H1 (cell line): ENCODE measurements at regions not wholly inside any gene's neighbourhood (a gene's known extent, or its start where the extent isn't known, plus 50 kb on each side); places are given as distances from the start of the nearest gene placed in this dataset.

Source experiments
- CTCF ChIA-PET: fragments of 300-600 bp; sonication (Branson Sonifier 250); formaldehyde crosslinking; loops from one replicate; lab custom pipeline; 2021; ENCODE audit not compliant: partially characterized antibody; lab: Charles Lee
- POLR2A ChIA-PET: fragments of 300-600 bp; sonication (Branson Sonifier 250); formaldehyde crosslinking; loops from one replicate; lab custom pipeline; 2021; ENCODE audit warnings: inconsistent platforms; ENCODE audit not compliant: partially characterized antibody; lab: Charles Lee
- DNase-seq, 2 experiments: peaks; one replicate each; pipeline versions ENCODE4 v3.0.0 to v3.0.0-alpha.2; 2010 to 2022; ENCODE audit warnings: low spot score in 2 of 2, low read depth in 1 of 2, mixed read lengths in 1 of 2
- FAIRE-seq: peaks from 2 replicates; lab custom pipeline; 2011; peaks lifted over from hg19 to GRCh38; lab: Jason Lieb, UNC
- H2AFZ ChIP-seq: 2 replicates; pipeline ENCODE4 v1.8.1; 2012; ENCODE audit warnings: low read length, inconsistent platforms
- H2AK5ac ChIP-seq: 2 replicates; pipeline ENCODE4 v1.6.1; 2013; ENCODE audit warnings: low read depth, low read length
- H2BK120ac ChIP-seq: replicated peaks from 2 replicates; pipeline ENCODE3; 2013; ENCODE audit warnings: low read depth, low read length, inconsistent platforms
- H2BK12ac ChIP-seq: 2 replicates; pipeline ENCODE4 v1.6.1; 2013; ENCODE audit warnings: low read depth, low read length
- H2BK15ac ChIP-seq: 2 replicates; pipeline ENCODE4 v1.6.1; 2013; ENCODE audit warnings: low read length
- H2BK20ac ChIP-seq: 2 replicates; pipeline ENCODE4 v1.6.1; 2013; ENCODE audit warnings: low read length
- H2BK5ac ChIP-seq: 2 replicates; pipeline ENCODE4 v1.6.1; 2013; ENCODE audit warnings: low read depth, low read length
- H3K14ac ChIP-seq: 2 replicates; pipeline ENCODE4 v1.6.1; 2013; ENCODE audit warnings: inconsistent platforms; ENCODE audit not compliant: insufficient read length
- H3K18ac ChIP-seq: 2 replicates; pipeline ENCODE4 v1.6.1; 2013; ENCODE audit warnings: low read length; ENCODE audit errors: extremely low read depth
- H3K23ac ChIP-seq: 2 replicates; pipeline ENCODE4 v1.6.1; 2013; ENCODE audit warnings: inconsistent platforms; ENCODE audit not compliant: insufficient read length
- H3K23me2 ChIP-seq: 2 replicates; pipeline ENCODE4 v1.6.1; 2013; ENCODE audit warnings: low read depth, low read length
- H3K27ac ChIP-seq: 2 replicates; pipeline ENCODE4 v1.6.1; 2011; ENCODE audit warnings: low read depth, low read length, inconsistent platforms
- H3K27me3 ChIP-seq, 4 experiments: replicated peaks in 1 of 4; 1 replicate in 1 of 4; 2 replicates in 3 of 4; pipeline versions ENCODE4 v1.6.1 to v1.8.1; 2011 to 2013; ENCODE audit warnings: low read length in 3 of 4, mild to moderate bottlenecking in 3 of 4, inconsistent platforms in 2 of 4, mixed read lengths in 2 of 4, moderate library complexity in 1 of 4; ENCODE audit not compliant: control insufficient read depth in 3 of 4, insufficient read depth in 3 of 4; ENCODE audit errors: extremely low read depth in 1 of 4
- H3K36me3 ChIP-seq, 4 experiments: 2 replicates each; pipeline versions ENCODE4 v1.6.1 to v1.8.1; 2011 to 2013; ENCODE audit warnings: mild to moderate bottlenecking in 4 of 4, low read length in 3 of 4, moderate library complexity in 2 of 4, control low read depth in 1 of 4, inconsistent platforms in 1 of 4; ENCODE audit not compliant: insufficient read depth in 4 of 4, control insufficient read depth in 2 of 4
- H3K4ac ChIP-seq: replicated peaks from 2 replicates; pipeline ENCODE3; 2013; ENCODE audit warnings: low read length, low read depth, mixed read lengths, inconsistent platforms; ENCODE audit not compliant: insufficient read length
- H3K4me1 ChIP-seq, 4 experiments: replicated peaks in 1 of 4; 1 replicate in 1 of 4; 2 replicates in 3 of 4; pipeline versions ENCODE4 v1.6.1 to v1.8.1; 2011 to 2013; ENCODE audit warnings: low read length in 3 of 4, inconsistent platforms in 2 of 4, mixed read lengths in 1 of 4; ENCODE audit not compliant: insufficient read depth in 4 of 4, control insufficient read depth in 3 of 4
- H3K4me2 ChIP-seq, 2 experiments: 2 replicates each; pipeline versions ENCODE4 v1.6.1 to v1.8.1; 2011 to 2013; ENCODE audit warnings: low read depth in 2 of 2, low read length in 2 of 2, control low read depth in 1 of 2, inconsistent platforms in 1 of 2, mild to moderate bottlenecking in 1 of 2; ENCODE audit not compliant: insufficient read depth in 1 of 2
- H3K4me3 ChIP-seq, 4 experiments: fragments of 200-600, 300-600 bp in 1 of 4; sonication (generic), shearing (Covaris generic), sonication (Bioruptor Twin) in 1 of 4; 2 replicates each; pipeline versions ENCODE4 v1.5.1 to v1.8.1; 2011 to 2016; ENCODE audit warnings: low read length in 4 of 4, low read depth in 3 of 4, control low read depth in 2 of 4, inconsistent platforms in 2 of 4, mild to moderate bottlenecking in 2 of 4, mixed read lengths in 1 of 4, moderate library complexity in 1 of 4; ENCODE audit not compliant: insufficient read depth in 2 of 4; ENCODE audit errors: extremely low read depth in 1 of 4
- H3K56ac ChIP-seq: replicated peaks from 2 replicates; pipeline ENCODE3; 2013; ENCODE audit warnings: low read depth, mild to moderate bottlenecking, mixed read lengths, low read length, inconsistent platforms; ENCODE audit not compliant: insufficient read length
- H3K79me1 ChIP-seq: 2 replicates; pipeline ENCODE4 v1.6.1; 2013; ENCODE audit warnings: low read depth, low read length, control low read depth
- H3K79me2 ChIP-seq, 2 experiments: 2 replicates each; pipeline versions ENCODE4 v1.6.1 to v1.8.1; 2012 to 2013; ENCODE audit warnings: low read length in 2 of 2, mild to moderate bottlenecking in 2 of 2, inconsistent platforms in 1 of 2; ENCODE audit not compliant: insufficient read depth in 2 of 2, control insufficient read depth in 1 of 2
- H3K9ac ChIP-seq, 4 experiments: replicated peaks in 1 of 4; 1 replicate in 1 of 4; 2 replicates in 3 of 4; pipeline versions ENCODE4 v1.6.1 to v1.8.1; 2011 to 2013; ENCODE audit warnings: low read depth in 3 of 4, low read length in 3 of 4, control low read depth in 2 of 4, mild to moderate bottlenecking in 2 of 4, moderate library complexity in 2 of 4, inconsistent platforms in 1 of 4; ENCODE audit errors: extremely low read depth in 1 of 4
- H3K9me3 ChIP-seq, 2 experiments: 2 replicates each; pipeline versions ENCODE4 v1.6.1 to v1.8.1; 2012 to 2013; ENCODE audit warnings: mild to moderate bottlenecking in 2 of 2, moderate library complexity in 2 of 2, control low read depth in 1 of 2, inconsistent platforms in 1 of 2, low read depth in 1 of 2, low read length in 1 of 2, mixed read lengths in 1 of 2; ENCODE audit not compliant: insufficient read depth in 2 of 2
- H4K20me1 ChIP-seq, 2 experiments: replicated peaks in 1 of 2; 2 replicates each; pipeline versions ENCODE3 to v1.8.1; 2011 to 2013; ENCODE audit warnings: inconsistent platforms in 2 of 2, low read length in 2 of 2, mild to moderate bottlenecking in 1 of 2; ENCODE audit not compliant: insufficient read depth in 2 of 2, control insufficient read depth in 1 of 2
- H4K5ac ChIP-seq: 2 replicates; pipeline ENCODE4 v1.6.1; 2013; ENCODE audit warnings: low read length, low read depth, mixed read lengths, inconsistent platforms; ENCODE audit not compliant: insufficient read length
- H4K8ac ChIP-seq: 2 replicates; pipeline ENCODE4 v1.8.0; 2013; ENCODE audit warnings: mild to moderate bottlenecking, moderate library complexity, low read length, inconsistent platforms; ENCODE audit not compliant: insufficient read depth; ENCODE audit errors: extremely low read depth
- H4K91ac ChIP-seq: replicated peaks from 2 replicates; pipeline ENCODE3; 2013; ENCODE audit warnings: low read length, mixed read lengths, inconsistent platforms; ENCODE audit not compliant: insufficient read length
- ASH2L ChIP-seq: fragments of 200-600, 300-600 bp; sonication (generic); IDR thresholded peaks from one replicate; pipeline ENCODE4 v1.7.1; 2017; ENCODE audit warnings: low read length
- BRCA1 ChIP-seq: IDR thresholded peaks from 2 replicates; pipeline ENCODE4 v1.6.1; 2012; ENCODE audit warnings: low read depth, low read length, improper control_type of control experiment
- CBX8 ChIP-seq: fragments of 300-800, 300-1000 bp; sonication (generic); IDR thresholded peaks from 2 replicates; pipeline ENCODE4 v1.7.1; 2016; ENCODE audit warnings: low read depth, low read length, borderline replicate concordance
- CHD1 ChIP-seq: IDR thresholded peaks from 2 replicates; pipeline ENCODE4 v1.6.1; 2012; ENCODE audit warnings: low read depth, low read length, improper control_type of control experiment
- CTCF ChIP-seq, 3 experiments: IDR thresholded peaks; 1 replicate in 2 of 3; 2 replicates in 1 of 3; pipeline versions ENCODE4 v1.5.1 to v1.6.1; 2011; ENCODE audit warnings: low read length in 3 of 3, mild to moderate bottlenecking in 3 of 3, inconsistent platforms in 2 of 3, low read depth in 1 of 3, moderate library complexity in 1 of 3; ENCODE audit not compliant: insufficient read depth in 1 of 3; ENCODE audit errors: control extremely low read depth in 1 of 3
- MAFK ChIP-seq: IDR thresholded peaks from 2 replicates; pipeline ENCODE4 v1.6.1; 2012; ENCODE audit warnings: low read depth, mild to moderate bottlenecking, improper control_type of control experiment, low read length
- SIX5 ChIP-seq: IDR thresholded peaks from 2 replicates; pipeline ENCODE4 v1.6.1; 2011; ENCODE audit warnings: mild to moderate bottlenecking, low read depth, low read length
- TAF1 ChIP-seq: IDR thresholded peaks from 2 replicates; pipeline ENCODE4 v1.6.1; 2011; ENCODE audit warnings: mild to moderate bottlenecking, low read depth, low read length
- TAF7 ChIP-seq: optimal IDR thresholded peaks from 2 replicates; pipeline ENCODE3; 2011; ENCODE audit warnings: low read depth, mild to moderate bottlenecking, inconsistent platforms, low read length, moderate library complexity, borderline replicate concordance
- TEAD4 ChIP-seq: IDR thresholded peaks from 2 replicates; pipeline ENCODE4 v1.6.1; 2012; ENCODE audit warnings: low read depth, low read length, inconsistent platforms, mixed read lengths
- YY1 ChIP-seq: IDR thresholded peaks from 2 replicates; pipeline ENCODE4 v1.6.1; 2011; ENCODE audit warnings: low read depth, mild to moderate bottlenecking, low read length

- Histone ChIP-seq H2BK20ac (no peak overlapping the region), H2BK120ac (no peak overlapping the region), H3K4me3 (no peak overlapping the region), H3K23me2 (no peaks in the 10 kb centered on the region), H3K4ac (no peak overlapping the region), H3K4me1 (peaks cover 0 to 2% (median 0%) of the 10 kb centered on the region in 4 experiments; a peak in 1 of 7 replicates), H4K8ac (no peak overlapping the region), H3K14ac (no peak overlapping the region), H3K56ac (no peak overlapping the region), H3K79me1 (no peaks in the 10 kb centered on the region), H4K20me1 (no peaks in the 10 kb centered on the region), H2BK5ac (no peak overlapping the region), H2AFZ (no peak overlapping the region), H4K5ac (no peak overlapping the region), H2AK5ac (no peak overlapping the region), H3K4me2 (no peak overlapping the region), H3K9me3 (no peaks in the 10 kb centered on the region), H3K18ac (no peak overlapping the region), H2BK12ac (no peak overlapping the region), H3K9ac (no peak overlapping the region), H3K23ac (no peak overlapping the region), H3K27me3 (no peaks in the 10 kb centered on the region), H3K27ac (no peak overlapping the region), H3K79me2 (no peaks in the 10 kb centered on the region), H4K91ac (no peak overlapping the region), H3K36me3 (no peaks in the 10 kb centered on the region), H2BK15ac (no peak overlapping the region)
- ChIA-PET CTCF (no interaction called here), POLR2A (no interaction called here)
- DNase-seq (no peak), FAIRE-seq (no peak)
- TF ChIP-seq CBX8 (no peak), YY1 (no peak), TAF7 (no peak), TEAD4 (no peak), TAF1 (no peak), CTCF (IDR thresholded peaks at IDR 0.05; ENCODE audit: control extremely low read depth in 1 of 3, insufficient read depth in 1 of 3, low read depth in 1 of 3, low read length in 3 of 3) (no peak), SIX5 (no peak), CHD1 (no peak), ASH2L (no peak), MAFK (no peak), BRCA1 (no peak)
- TF ChIP-seq, all 59 proteins: peak for 0
These were observed 310.6 kb upstream of the CITED2 start for GRCh38 chr6:139685009-139685408.
